HG03066 (cell line): ENCODE measurements at regions not wholly inside any gene's neighbourhood (a gene's known extent, or its start where the extent isn't known, plus 50 kb on each side); places are given as distances from the start of the nearest gene placed in this dataset.
A peak's percentile ranks its signal among the peaks of the same experiment; 100 is the strongest.

Source experiments
- ATAC-seq: cut with Tn5 transposase; IDR thresholded peaks from one replicate; pipeline ENCODE4 v1.9.1; 2021; ENCODE audit warnings: low read depth; ENCODE audit not compliant: unreplicated experiment

GRCh38 chr2:18156421-18156820 is 278.0 kb downstream of the KCNS3 start:
- no peak for ATAC-seq

DNA sequence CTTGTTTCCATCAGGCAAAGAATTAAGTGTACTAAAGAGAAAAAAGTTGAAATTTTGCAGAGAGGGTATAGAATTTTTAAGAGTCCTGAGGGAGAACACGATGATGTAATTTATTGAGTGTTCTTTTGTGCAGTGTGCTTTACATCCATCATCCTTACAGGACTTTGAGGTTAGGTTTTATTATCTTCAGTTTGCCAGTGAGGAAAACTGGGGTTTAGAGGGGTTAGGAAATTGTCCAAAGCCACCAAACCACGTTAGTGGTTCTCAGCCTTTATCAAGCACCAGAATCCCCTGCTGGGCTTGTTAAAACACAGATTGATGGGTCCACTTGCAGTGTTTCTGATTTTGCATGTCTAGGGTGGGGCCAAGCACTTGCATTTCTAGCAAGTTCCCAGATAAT is 277.5 kb downstream of the KCNS3 start:
- no peak for ATAC-seq

DNA sequence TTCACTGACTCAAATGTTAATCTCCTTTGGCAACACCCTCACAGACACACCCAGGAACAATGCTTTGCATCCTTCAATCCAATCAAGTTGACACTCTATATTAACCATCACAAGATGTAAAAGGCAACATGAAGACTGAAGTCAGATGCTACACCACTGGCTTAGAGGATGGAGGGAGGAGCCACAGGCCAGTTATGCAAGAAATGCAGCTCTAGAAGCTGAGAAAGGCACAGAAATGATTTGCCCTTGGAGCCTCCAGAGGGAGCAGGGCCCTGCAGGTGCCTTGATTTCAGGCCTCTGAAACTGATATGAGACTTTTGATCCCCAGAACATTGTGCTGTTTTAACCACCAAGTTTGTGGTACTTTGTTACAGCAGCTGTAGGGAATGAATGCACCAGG is 276.3 kb downstream of the KCNS3 start:
- ATAC-seq, result no peak

DNA sequence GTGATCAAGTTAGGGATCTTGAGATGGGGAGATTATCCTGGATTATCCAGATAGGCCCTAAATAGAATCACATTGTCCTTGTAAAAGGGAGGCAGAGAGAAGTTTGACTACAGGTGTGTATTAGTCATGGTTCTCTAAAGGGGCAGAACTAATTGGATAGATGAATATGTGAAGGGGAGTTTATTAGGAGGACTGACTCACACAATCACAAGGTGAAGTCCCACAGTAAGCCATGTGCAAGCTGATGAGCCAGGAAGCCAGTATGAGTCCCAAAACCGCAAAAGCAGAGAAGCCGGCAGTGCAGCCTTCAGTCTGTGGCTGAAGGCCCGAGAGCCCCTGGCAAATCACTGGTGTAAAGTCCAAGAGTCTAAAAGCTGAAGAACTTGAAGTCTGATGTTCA is 275.8 kb downstream of the KCNS3 start:
- ATAC-seq, result no peak

DNA sequence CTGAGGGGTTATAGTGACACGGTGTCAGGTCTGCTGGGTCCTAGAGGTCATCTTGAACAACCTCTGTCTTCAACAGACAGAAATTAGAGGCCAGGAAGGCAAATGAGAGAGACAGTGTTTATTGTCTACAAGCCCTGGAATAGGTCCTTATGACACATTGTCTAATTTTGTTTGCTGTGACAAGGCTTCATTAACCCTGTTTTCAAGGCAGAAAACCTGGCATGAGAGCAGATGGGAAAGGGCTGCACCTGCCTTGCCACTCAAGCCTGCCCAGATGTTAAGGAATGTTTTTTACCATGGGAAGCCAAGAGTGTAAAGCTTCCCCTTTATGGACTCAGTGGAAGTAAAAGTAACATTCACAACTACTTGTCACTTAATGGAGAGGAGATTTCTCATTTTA is 275.3 kb downstream of the KCNS3 start:
- no peak for ATAC-seq

- no peak for ATAC-seq
Measured at GRCh38 chr2:18151237-18151636, 272.8 kb downstream of the KCNS3 start.

DNA sequence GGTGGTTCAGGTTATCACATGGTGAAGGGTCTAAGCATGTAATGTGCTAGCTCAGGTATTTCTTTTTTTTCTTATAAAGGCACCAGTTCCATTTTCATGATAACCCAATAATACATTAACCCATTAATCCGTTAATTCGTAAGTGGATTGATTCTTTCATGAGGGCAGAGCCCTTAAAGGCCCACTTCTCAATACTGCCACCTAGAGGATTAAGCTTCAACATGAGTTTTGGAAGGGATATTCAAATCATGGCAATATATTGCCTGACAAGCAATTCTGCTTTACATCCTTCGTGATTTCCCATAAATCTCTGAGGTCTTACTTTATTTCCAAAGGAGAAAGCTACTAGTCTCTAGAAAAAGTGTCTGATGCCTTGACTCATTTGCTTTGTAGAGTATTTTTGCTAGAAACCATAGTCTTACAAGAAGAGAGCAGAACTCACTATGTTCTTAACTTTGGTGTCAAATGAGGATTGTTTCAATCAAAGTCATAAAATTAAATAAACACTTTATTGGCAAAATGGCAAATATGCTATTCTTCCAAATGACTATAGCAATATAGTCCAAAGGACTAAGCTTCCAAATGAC is 271.3 kb downstream of the KCNS3 start:
- no peak for ATAC-seq

GRCh38 chr2:18136881-18137475 is 258.5 kb downstream of the KCNS3 start:
- no peak for ATAC-seq

GRCh38 chr2:18133310-18133709 is 254.8 kb downstream of the KCNS3 start:
- ATAC-seq, result no peak

- ATAC-seq, result no peak
Measured at GRCh38 chr2:18132697-18133096, 254.2 kb downstream of the KCNS3 start.

DNA sequence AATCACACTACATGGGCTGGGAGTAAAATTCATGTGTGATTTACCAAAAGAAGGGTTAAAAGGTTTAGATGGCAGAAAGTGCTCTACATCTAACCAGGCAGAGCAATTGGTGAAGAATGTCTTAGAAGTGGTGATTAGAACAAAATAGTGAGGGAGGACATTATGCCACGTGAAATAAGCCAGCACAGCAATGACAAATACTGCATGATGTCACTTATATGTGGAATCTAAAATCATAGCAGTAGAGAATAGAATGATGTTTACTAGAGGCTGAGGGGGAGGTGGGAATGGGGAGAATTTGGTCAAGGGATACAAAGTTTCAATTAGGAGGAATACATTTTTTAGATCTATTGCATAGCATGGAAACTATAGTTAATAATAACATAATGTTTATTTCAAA is 253.3 kb downstream of the KCNS3 start:
- no peak for ATAC-seq

DNA sequence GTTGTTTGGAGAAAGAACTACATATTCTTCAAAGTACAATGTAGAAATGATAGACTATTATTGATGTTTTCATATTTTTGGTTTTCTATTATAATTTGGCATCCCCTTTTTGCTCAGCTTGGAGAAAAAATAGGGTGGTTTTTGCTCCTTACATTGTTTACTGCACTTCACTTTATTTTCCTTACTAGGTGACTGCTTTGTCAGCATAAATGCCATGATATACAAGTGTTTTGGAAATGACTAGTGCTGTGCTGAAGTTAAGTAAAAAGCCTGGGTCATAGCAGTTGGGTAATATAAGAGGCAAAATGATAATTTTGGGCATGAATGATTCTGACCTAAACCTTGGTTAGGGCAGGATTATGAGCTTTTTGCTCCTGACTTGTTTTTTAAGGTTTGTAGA is 250.9 kb downstream of the KCNS3 start:
- no peak for ATAC-seq

- ATAC-seq, result no peak
Measured at GRCh38 chr2:18125303-18125702, 246.8 kb downstream of the KCNS3 start.

DNA sequence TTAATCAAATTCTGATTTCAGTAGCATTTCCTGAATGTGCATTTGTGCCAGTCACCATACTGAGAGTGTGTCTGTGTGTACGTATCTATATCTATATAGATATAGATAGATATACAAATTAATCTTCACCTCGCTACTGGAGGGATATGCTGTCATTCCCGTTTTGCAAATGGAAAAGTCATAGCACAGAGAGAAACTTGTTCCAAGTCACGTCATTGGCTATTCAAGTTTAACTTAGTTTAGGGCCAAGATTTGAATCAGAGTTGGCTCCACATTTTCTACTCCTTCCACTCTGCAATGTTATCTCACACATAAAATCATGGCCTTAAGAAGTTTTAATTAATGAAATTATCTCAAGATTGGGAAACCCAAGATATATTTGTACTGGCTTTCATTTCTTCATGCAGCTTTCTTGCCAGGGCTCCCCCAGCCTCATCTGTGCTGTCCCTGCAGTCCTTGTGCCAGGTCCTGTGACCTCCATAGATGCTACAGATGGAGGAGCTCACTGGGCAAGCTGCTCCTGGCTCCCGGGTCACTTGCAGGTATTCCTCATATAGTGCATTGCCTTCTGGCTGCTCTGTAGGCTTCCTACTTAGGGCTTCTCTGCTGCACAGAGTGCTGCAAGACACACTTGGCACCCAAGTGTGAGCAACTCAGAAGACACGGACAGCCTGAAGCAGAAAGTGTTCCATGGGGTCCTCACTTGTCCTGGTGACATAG is 245.8 kb downstream of the KCNS3 start:
- no peak for ATAC-seq

- ATAC-seq, result no peak
Measured at GRCh38 chr2:18123577-18123976, 245.1 kb downstream of the KCNS3 start.

DNA sequence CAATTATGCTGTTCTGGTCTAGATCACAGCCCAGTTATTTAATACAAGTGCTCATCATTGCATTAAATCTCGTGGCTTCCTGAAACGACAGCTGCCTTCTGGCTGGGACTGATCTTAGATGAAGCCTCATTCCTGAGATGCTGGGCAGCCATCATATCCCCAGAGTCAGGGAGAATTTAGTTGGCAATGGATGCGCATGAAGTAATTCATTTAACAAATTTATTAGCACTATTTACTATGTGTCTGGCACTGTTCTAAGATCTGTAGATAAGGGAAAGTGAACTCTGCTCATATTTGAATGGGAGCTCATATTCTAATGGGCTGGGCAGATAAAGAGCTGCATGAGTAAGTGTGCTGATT is 244.7 kb downstream of the KCNS3 start:
- no peak for ATAC-seq

DNA sequence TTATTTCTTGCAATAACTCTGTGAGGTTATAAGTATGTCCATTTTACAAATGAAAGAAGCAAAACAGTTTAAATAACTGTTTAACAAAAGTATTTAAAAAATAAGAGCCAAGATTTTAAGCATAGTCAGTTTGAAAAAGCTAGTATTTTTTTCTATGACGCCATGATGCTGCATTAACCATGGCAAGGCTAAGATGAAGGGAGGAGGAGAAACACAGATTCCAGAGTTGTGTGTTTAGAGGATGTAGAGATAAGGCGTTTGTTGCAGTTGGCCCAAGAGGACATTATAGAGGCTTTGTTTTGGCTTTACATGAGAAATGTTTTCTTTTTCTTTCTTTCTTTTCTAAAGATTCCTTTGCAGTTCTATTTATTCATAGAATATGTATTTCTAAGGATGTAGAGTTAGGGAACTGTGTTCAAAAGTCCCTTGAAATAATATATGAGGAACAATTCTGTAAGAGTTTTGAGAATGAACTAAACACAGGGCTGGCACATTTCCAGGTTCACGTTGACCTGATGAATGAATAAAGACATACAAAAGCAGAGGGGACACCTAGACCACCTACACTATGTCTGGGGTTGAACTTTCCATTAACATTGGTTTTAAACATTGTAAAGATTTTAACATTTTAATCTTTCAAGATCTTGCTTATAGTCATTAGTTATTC is 244.2 kb downstream of the KCNS3 start:
- no peak for ATAC-seq

- no peak for ATAC-seq
Measured at GRCh38 chr2:18119883-18120282, 241.4 kb downstream of the KCNS3 start.

- ATAC-seq, result no peak
Measured at GRCh38 chr2:18118703-18119102, 240.2 kb downstream of the KCNS3 start.

GRCh38 chr2:18117592-18117991 is 239.1 kb downstream of the KCNS3 start:
- peak; percentile 89 for ATAC-seq

DNA sequence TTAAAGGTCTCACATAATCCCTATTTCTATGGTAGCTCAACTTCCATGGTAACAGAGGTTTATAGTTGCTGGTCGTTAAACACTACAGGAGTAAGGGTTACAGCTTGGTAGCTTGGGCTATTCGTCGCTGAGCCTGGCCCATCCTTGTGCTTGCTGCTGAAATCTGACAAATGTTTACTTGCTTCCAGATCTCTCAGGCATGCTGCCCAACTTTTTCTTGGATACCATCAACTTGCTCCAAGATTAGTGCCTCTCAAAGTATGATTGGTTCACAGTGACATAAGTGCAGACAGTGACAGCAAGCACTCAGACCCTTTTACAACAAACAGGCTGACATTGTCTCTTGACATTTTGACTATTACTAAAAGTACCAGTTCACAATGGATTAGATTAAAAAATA is 231.8 kb downstream of the KCNS3 start:
- no peak for ATAC-seq

DNA sequence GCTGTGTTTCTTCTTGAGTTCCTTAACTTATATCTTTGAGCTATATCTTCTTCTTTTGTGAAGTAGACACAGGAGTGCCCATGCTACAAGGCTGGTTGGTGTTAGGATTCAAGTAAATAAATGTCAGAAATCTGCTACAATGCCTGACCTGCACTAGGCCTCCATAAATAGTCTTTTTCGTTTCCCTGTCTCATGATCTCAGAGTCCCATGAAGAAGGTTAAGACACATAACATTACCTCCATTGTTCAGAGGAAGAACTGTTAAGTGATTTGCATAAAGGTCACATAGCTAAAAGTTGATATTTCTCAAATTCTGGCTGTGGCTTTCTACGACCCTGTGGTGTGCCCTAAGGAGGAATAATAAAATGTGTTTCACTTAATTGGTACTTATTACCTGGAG is 228.4 kb downstream of the KCNS3 start:
- ATAC-seq, result no peak
